Mucosa of descending colon (tissue), 3 donors: ENCODE measurements at regions not wholly inside any gene's neighbourhood (a gene's known extent, or its start where the extent isn't known, plus 50 kb on each side); places are given as distances from the start of the nearest gene placed in this dataset.
"Not testable (repeated sequence)": the region's sequence is repeated elsewhere in the genome, so short reads cannot be mapped to it uniquely, and the experiment has no call there.

Experiments
- ATAC-seq: fragments of 200-7000 bp; cut with Tn5 transposase; one replicate; pipeline ENCODE4 v1.9.1; 2020; ENCODE audit warnings: mild to moderate bottlenecking, moderate library complexity
- DNase-seq, 3 donors: peaks; one replicate each; pipeline ENCODE4 v3.0.0-alpha.2; 2020
- H3K36me3 ChIP-seq: fragments of 200-600 bp; one replicate; pipeline ENCODE4 v1.8.0; 2021; ENCODE audit warnings: low read depth, mild to moderate bottlenecking
- H3K4me1 ChIP-seq: fragments of 200-600 bp; one replicate; pipeline ENCODE4 v1.8.0; 2021; ENCODE audit warnings: low read depth, mild to moderate bottlenecking
- H3K4me3 ChIP-seq: fragments of 200-600 bp; one replicate; pipeline ENCODE4 v1.8.0; 2021; ENCODE audit warnings: mild to moderate bottlenecking
- H3K9me3 ChIP-seq: fragments of 200-600 bp; one replicate; pipeline ENCODE4 v1.8.0; 2021; ENCODE audit warnings: mild to moderate bottlenecking
- intact Hi-C, 2 donors: fragments of 100-400 bp; cut with DNase I in 1 of 2; cut with micrococcal nuclease in 1 of 2; formaldehyde crosslinking; loops; one replicate each; pipeline versions ENCODE4 v1.11.0 to v1.11.1; 2022; cut with DNase I, micrococcal nuclease
- TF ChIP-seq, protein P1 (sequence below): fragments of 200-600 bp; IDR thresholded peaks from one replicate; pipeline ENCODE4 v1.8.0; 2022; ENCODE audit warnings: antibody characterized with exemption, mild to moderate bottlenecking
- donor health status: DM: no; HTN: no; CAD: no; lungs with moderate emphysema.
- donor health status: DM: no; HTN: no; CAD: no.
- donor health status: DM: no; HTN: yes; CAD: no.

- intact Hi-C loops: no loop called here
- Histone ChIP-seq H3K4me1 (no peaks in the 10 kb centered on the region), H3K4me3 (no peak overlapping the region), H3K9me3 (no peaks in the 10 kb centered on the region), H3K36me3 (no peaks in the 10 kb centered on the region)
- peak; percentile 66 for ATAC-seq
- peak in 1 of 3 donors; percentile 54 for DNase-seq
- TF ChIP-seq, protein P1, sequence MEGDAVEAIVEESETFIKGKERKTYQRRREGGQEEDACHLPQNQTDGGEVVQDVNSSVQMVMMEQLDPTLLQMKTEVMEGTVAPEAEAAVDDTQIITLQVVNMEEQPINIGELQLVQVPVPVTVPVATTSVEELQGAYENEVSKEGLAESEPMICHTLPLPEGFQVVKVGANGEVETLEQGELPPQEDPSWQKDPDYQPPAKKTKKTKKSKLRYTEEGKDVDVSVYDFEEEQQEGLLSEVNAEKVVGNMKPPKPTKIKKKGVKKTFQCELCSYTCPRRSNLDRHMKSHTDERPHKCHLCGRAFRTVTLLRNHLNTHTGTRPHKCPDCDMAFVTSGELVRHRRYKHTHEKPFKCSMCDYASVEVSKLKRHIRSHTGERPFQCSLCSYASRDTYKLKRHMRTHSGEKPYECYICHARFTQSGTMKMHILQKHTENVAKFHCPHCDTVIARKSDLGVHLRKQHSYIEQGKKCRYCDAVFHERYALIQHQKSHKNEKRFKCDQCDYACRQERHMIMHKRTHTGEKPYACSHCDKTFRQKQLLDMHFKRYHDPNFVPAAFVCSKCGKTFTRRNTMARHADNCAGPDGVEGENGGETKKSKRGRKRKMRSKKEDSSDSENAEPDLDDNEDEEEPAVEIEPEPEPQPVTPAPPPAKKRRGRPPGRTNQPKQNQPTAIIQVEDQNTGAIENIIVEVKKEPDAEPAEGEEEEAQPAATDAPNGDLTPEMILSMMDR: no peak
These were observed 199.7 kb upstream of the PITRM1 start for GRCh38 chr10:3372281-3372680.

- H3K4me1 ChIP-seq, DNase-seq, H3K4me3 ChIP-seq, H3K9me3 ChIP-seq, intact Hi-C loops, ATAC-seq, H3K36me3 ChIP-seq: not testable (repeated sequence)
These were observed 199.0 kb upstream of the PITRM1 start for GRCh38 chr10:3371624-3372023.

GRCh38 chr10:3366735-3367405, 194.3 kb upstream of the PITRM1 start:
- DNase-seq (no peak), ATAC-seq (no peak)
- H3K9me3 ChIP-seq: peaks cover 4% of the 10 kb centered on the region
- H3K4me1 ChIP-seq: peaks cover 17% of the 10 kb centered on the region
- intact Hi-C loops: no loop called here
- no peak overlapping the region for H3K4me3 ChIP-seq
- no peaks in the 10 kb centered on the region for H3K36me3 ChIP-seq
- TF ChIP-seq, protein P1: no peak

GRCh38 chr10:3366043-3366442, 193.5 kb upstream of the PITRM1 start:
- no peak overlapping the region for H3K4me3 ChIP-seq
- no peaks in the 10 kb centered on the region for H3K36me3 ChIP-seq
- peak; percentile 62 for ATAC-seq
- peaks cover 11% of the 10 kb centered on the region for H3K9me3 ChIP-seq
- H3K4me1 ChIP-seq: peaks cover 17% of the 10 kb centered on the region
- DNase-seq: no peak
- TF ChIP-seq, protein P1: no peak
- intact Hi-C loops: no loop called here

- no peak overlapping the region for H3K4me3 ChIP-seq
- DNase-seq (no peak), ATAC-seq (peak; percentile 87)
- peaks cover 17% of the 10 kb centered on the region for H3K4me1 ChIP-seq
- no peaks in the 10 kb centered on the region for H3K36me3 ChIP-seq
- H3K9me3 ChIP-seq: peaks cover 12% of the 10 kb centered on the region
- intact Hi-C loops: no loop called here
- TF ChIP-seq, protein P1: no peak
These were observed 193.0 kb upstream of the PITRM1 start for GRCh38 chr10:3365630-3366029.

DNA sequence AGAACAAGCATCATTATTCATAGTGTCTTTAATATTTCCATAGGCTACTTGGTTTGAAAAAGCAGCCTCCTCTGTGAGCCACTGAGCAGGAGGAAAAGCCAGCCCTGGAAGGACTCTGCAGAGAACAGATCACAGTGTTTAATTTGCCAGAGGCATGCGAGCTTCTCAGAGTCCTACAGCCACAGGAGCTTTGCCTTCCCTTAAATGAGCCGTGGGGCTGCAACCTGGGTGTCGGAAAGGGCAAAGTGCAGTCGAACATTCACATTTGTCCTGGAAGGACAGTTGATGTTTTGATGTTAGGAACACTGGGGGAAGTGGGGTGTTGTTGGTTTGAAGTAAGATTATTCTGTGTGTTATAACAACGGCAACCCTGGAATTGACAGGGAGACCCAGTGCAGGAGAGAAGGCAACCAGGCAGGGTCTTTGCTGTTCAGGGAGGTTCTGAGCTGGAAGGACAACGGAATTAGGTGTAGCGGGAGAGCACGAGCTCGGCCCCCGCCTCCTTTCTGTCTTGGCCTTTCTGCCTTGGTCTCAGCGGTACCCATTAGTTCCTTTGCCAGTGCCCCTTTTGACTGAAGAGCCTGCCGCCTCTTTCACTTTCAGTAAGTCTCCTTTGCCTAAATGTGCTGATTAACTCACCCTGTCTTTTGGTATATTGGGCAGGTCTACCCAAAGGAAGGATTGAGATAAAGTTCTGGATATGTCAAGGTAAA, 192.3 kb upstream of the PITRM1 start:
- peaks cover 17% of the 10 kb centered on the region for H3K4me1 ChIP-seq
- intact Hi-C loops: no loop called here
- TF ChIP-seq, protein P1: no peak
- peak; percentile 63 for ATAC-seq
- H3K36me3 ChIP-seq: no peaks in the 10 kb centered on the region
- peaks cover 12% of the 10 kb centered on the region for H3K9me3 ChIP-seq
- no peak overlapping the region for H3K4me3 ChIP-seq
- peak in 2 of 3 donors; percentile 45 to 47 for DNase-seq
